DND-41 (cell line): ENCODE measurements at regions not wholly inside any gene's neighbourhood (a gene's known extent, or its start where the extent isn't known, plus 50 kb on each side); places are given as distances from the start of the nearest gene placed in this dataset.

Experiments
- ATAC-seq: fragments of 200-7000 bp; cut with Tn5 transposase; 3 replicates; pipeline ENCODE4 v1.9.1; 2021; ENCODE audit warnings: low read depth; ENCODE audit not compliant: insufficient read depth
- DNase-seq: peaks from one replicate; pipeline ENCODE4 v3.0.0-alpha.2; 2020
- H2AFZ ChIP-seq: 2 replicates; pipeline ENCODE4 v1.6.0; 2012; ENCODE audit warnings: low read depth, low read length
- H3K27ac ChIP-seq: 2 replicates; pipeline ENCODE4 v1.5.1; 2012; ENCODE audit warnings: low read length, inconsistent platforms
- H3K27me3 ChIP-seq: fragments of 200-600 bp; sonication (generic); 2 replicates; pipeline ENCODE4 v1.6.0; 2012; ENCODE audit warnings: low read length, mild to moderate bottlenecking, inconsistent platforms; ENCODE audit not compliant: insufficient read depth, poor library complexity
- H3K36me3 ChIP-seq: 2 replicates; pipeline ENCODE4 v1.5.1; 2012; ENCODE audit warnings: low read length, inconsistent platforms; ENCODE audit not compliant: insufficient read depth
- H3K4me1 ChIP-seq: 2 replicates; pipeline ENCODE4 v1.5.1; 2012; ENCODE audit warnings: mild to moderate bottlenecking, low read length; ENCODE audit not compliant: insufficient read depth
- H3K4me2 ChIP-seq: 2 replicates; pipeline ENCODE4 v1.6.0; 2012; ENCODE audit warnings: mild to moderate bottlenecking, moderate library complexity, low read length, inconsistent platforms; ENCODE audit not compliant: insufficient read depth
- H3K4me3 ChIP-seq, 2 experiments: fragments of 200-600 bp in 1 of 2; shearing (Covaris generic) in 1 of 2; 2 replicates each; pipeline ENCODE4 v1.5.1; 2012 to 2016; ENCODE audit warnings: inconsistent platforms in 2 of 2, low read length in 2 of 2, mild to moderate bottlenecking in 2 of 2, low read depth in 1 of 2, moderate library complexity in 1 of 2
- H3K79me2 ChIP-seq: 2 replicates; pipeline ENCODE4 v1.6.0; 2012; ENCODE audit warnings: low read length, inconsistent platforms; ENCODE audit not compliant: insufficient read depth
- H3K9ac ChIP-seq: 2 replicates; pipeline ENCODE4 v1.6.0; 2012; ENCODE audit warnings: low read depth, mild to moderate bottlenecking, inconsistent platforms, low read length, moderate library complexity
- H3K9me3 ChIP-seq: 2 replicates; pipeline ENCODE4 v1.5.1; 2012; ENCODE audit warnings: low read length, moderate library complexity, mild to moderate bottlenecking, inconsistent platforms; ENCODE audit not compliant: insufficient read depth, severe bottlenecking
- H4K20me1 ChIP-seq: 2 replicates; pipeline ENCODE4 v1.6.0; 2012; ENCODE audit warnings: low read length; ENCODE audit not compliant: insufficient read depth
- CTCF ChIP-seq: IDR thresholded peaks from 2 replicates; pipeline ENCODE4 v1.5.1; 2012; ENCODE audit warnings: borderline replicate concordance, low read length, moderate library complexity, mild to moderate bottlenecking; ENCODE audit not compliant: poor library complexity, severe bottlenecking; ENCODE audit errors: extremely low read depth
- EZH2 ChIP-seq: IDR thresholded peaks from 3 replicates; pipeline ENCODE4 v1.6.1; 2012; ENCODE audit warnings: borderline replicate concordance, low read depth, mild to moderate bottlenecking, moderate library complexity, low read length, inconsistent platforms; ENCODE audit not compliant: severe bottlenecking

GRCh38 chr9:119771341-119771740 lies 402.1 kb upstream of the BRINP1 start:
- H3K36me3 ChIP-seq = no peaks in the 10 kb centered on the region
- H2AFZ ChIP-seq = no peak overlapping the region
- H3K9me3 ChIP-seq = no peaks in the 10 kb centered on the region
- DNase-seq = no peak
- no peak overlapping the region for H3K27ac ChIP-seq
- no peaks in the 10 kb centered on the region for H4K20me1 ChIP-seq
- H3K27me3 ChIP-seq = no peaks in the 10 kb centered on the region
- no peaks in the 10 kb centered on the region for H3K4me1 ChIP-seq
- ATAC-seq = no peak
- H3K4me3 ChIP-seq = no peak overlapping the region
- H3K9ac ChIP-seq = no peak overlapping the region
- TF ChIP-seq EZH2 (no peak), CTCF (no peak)
- H3K4me2 ChIP-seq = no peak overlapping the region
- H3K79me2 ChIP-seq = no peaks in the 10 kb centered on the region

GRCh38 chr9:119768266-119768665 lies 399.0 kb upstream of the BRINP1 start:
- TF ChIP-seq CTCF = no peak
- TF ChIP-seq EZH2 = no peak
- no peak overlapping the region for H2AFZ ChIP-seq
- no peak for DNase-seq

DNA sequence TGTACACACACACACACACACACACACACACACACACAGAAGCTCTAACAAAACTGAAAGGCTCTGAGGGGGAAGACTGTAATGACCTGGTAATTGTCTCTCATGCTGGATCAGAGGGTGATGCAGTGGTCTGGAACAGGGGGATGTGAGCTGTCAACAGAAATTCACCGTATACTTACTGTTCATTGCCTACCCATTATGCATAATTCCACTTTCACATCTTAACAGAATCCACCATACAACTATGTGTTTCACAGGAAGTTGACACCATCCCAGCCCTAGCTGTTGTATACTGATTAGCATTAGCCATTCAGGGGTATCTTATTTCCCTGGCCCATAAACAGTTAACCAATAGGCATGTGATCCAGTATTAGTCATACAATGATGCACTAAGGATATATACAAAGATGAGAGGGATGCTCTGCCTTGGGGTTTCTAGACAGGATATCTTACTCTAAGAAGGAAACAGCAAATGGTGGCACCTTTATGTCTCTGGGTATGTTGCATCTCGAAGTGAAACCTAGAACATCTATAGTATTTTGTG lies 396.5 kb upstream of the BRINP1 start:
- no peak overlapping the region for H3K27ac ChIP-seq
- ATAC-seq (no peak), DNase-seq (no peak)
- H3K4me3 ChIP-seq = no peak overlapping the region
- H3K9me3 ChIP-seq = no peaks in the 10 kb centered on the region
- H3K9ac ChIP-seq = no peak overlapping the region
- H3K79me2 ChIP-seq = no peaks in the 10 kb centered on the region
- no peaks in the 10 kb centered on the region for H3K4me1 ChIP-seq
- H2AFZ ChIP-seq = no peak overlapping the region
- H3K4me2 ChIP-seq = no peak overlapping the region
- no peaks in the 10 kb centered on the region for H3K27me3 ChIP-seq
- TF ChIP-seq EZH2 (no peak), CTCF (no peak)
- H4K20me1 ChIP-seq = no peaks in the 10 kb centered on the region
- H3K36me3 ChIP-seq = no peaks in the 10 kb centered on the region

More at GRCh38 chr9:119768266-119768665, 399.0 kb upstream of the BRINP1 start:
- Histone ChIP-seq H3K4me3 (no peak overlapping the region), H3K27me3 (no peaks in the 10 kb centered on the region), H3K4me2 (no peak overlapping the region), H3K36me3 (no peaks in the 10 kb centered on the region), H3K9ac (no peak overlapping the region), H3K27ac (no peak overlapping the region), H4K20me1 (no peaks in the 10 kb centered on the region), H3K79me2 (no peaks in the 10 kb centered on the region), H3K9me3 (no peaks in the 10 kb centered on the region), H3K4me1 (no peaks in the 10 kb centered on the region)
- ATAC-seq = no peak

DNA sequence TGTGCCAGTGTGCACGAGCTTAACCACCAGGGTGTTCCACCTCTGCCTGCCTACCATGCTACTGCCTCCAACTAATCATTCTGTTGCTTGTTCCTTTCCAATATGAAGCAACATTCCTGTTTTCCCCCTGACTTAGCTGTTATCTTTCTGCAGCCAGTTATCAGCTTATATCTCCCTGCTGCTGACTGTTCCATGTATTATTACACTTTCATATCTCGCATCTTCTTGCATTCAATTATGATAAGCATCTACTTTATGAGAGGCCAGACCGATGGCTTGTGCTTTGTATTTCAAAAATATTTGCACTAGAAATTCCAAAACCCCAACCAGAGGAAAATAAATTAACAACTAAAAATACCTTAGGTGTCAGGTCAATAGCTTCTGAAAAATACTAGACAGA lies 394.0 kb upstream of the BRINP1 start:
- H3K27ac ChIP-seq = no peak overlapping the region
- H3K27me3 ChIP-seq = no peaks in the 10 kb centered on the region
- H3K36me3 ChIP-seq = no peaks in the 10 kb centered on the region
- H3K4me3 ChIP-seq = no peak overlapping the region
- no peaks in the 10 kb centered on the region for H3K9me3 ChIP-seq
- no peak overlapping the region for H3K4me2 ChIP-seq
- H3K79me2 ChIP-seq = no peaks in the 10 kb centered on the region
- no peak overlapping the region for H3K9ac ChIP-seq
- no peak for ATAC-seq
- no peak for DNase-seq
- TF ChIP-seq CTCF (no peak), EZH2 (no peak)
- H3K4me1 ChIP-seq = no peaks in the 10 kb centered on the region
- no peak overlapping the region for H2AFZ ChIP-seq
- H4K20me1 ChIP-seq = no peaks in the 10 kb centered on the region
